GM18858 (cell line): ENCODE measurements at regions not wholly inside any gene's neighbourhood (a gene's known extent, or its start where the extent isn't known, plus 50 kb on each side); places are given as distances from the start of the nearest gene placed in this dataset.

ENCODE experiments used
- ATAC-seq: cut with Tn5 transposase; IDR thresholded peaks from one replicate; pipeline ENCODE4 v1.9.1; 2021; ENCODE audit not compliant: unreplicated experiment

- ATAC-seq = no peak
These were observed 54.0 kb upstream of the GRIN3A start for GRCh38 chr9:101792475-101792874.

DNA sequence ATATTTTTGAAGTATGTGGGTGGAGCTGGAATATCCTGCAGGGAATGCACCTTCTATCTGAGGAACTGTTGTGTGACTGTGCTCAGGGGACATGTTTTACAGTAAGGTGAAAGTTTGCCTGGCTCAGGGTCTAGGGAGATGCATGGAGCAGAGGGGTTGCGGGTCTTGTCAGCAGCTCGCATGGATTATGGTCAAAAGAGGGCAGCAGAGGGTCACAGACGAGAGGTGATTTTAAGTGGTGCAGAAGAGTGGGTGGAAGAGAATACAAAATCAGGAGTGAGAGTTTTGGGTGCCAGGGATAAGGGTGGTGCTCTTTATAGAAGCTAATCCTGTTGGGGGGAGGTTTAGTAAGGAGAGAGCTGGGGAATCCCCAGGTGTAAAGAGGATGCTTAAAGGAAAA lies 53.5 kb upstream of the GRIN3A start:
- no peak for ATAC-seq

GRCh38 chr9:101791533-101791932 lies 53.1 kb upstream of the GRIN3A start:
- no peak for ATAC-seq
